Smooth muscle cell (in vitro differentiated cells): ENCODE measurements at regions not wholly inside any gene's neighbourhood (a gene's known extent, or its start where the extent isn't known, plus 50 kb on each side); places are given as distances from the start of the nearest gene placed in this dataset.

ENCODE experiments used
- DNase-seq: peaks from one replicate; lab custom pipeline; 2025; ENCODE audit not compliant: unreplicated experiment; lab: John Stamatoyannopoulos, UW
- H2AFZ ChIP-seq: fragments of 200-600 bp; sonication (generic); 2 replicates; pipeline ENCODE4 v1.6.0; 2016; ENCODE audit warnings: antibody characterized with exemption, low read depth, mild to moderate bottlenecking
- H3F3A ChIP-seq: fragments of 200-600 bp; sonication (generic); 2 replicates; pipeline ENCODE4 v1.6.0; 2017; ENCODE audit warnings: antibody characterized with exemption, low read depth
- H3K27ac ChIP-seq: fragments of 200-600 bp; sonication (generic); 2 replicates; pipeline ENCODE4 v1.5.1; 2016; ENCODE audit warnings: low read depth, mild to moderate bottlenecking
- H3K27me3 ChIP-seq: fragments of 200-600 bp; sonication (generic); 2 replicates; pipeline ENCODE4 v1.6.1; 2016; ENCODE audit warnings: low read depth, mild to moderate bottlenecking
- H3K36me3 ChIP-seq: fragments of 200-600 bp; sonication (generic); 2 replicates; pipeline ENCODE4 v1.5.1; 2016; ENCODE audit warnings: low read depth
- H3K4me1 ChIP-seq: fragments of 200-600 bp; sonication (generic); 2 replicates; pipeline ENCODE4 v1.5.1; 2016; ENCODE audit warnings: low read depth
- H3K4me2 ChIP-seq: fragments of 200-600 bp; sonication (generic); 2 replicates; pipeline ENCODE4 v1.6.0; 2016; ENCODE audit warnings: mild to moderate bottlenecking
- H3K4me3 ChIP-seq: fragments of 200-600 bp; sonication (generic); 2 replicates; pipeline ENCODE4 v1.5.1; 2016; ENCODE audit warnings: mild to moderate bottlenecking
- H3K79me2 ChIP-seq: fragments of 200-600 bp; sonication (generic); 2 replicates; pipeline ENCODE4 v1.6.0; 2016; ENCODE audit warnings: low read depth, mild to moderate bottlenecking
- H3K9ac ChIP-seq: fragments of 200-600 bp; sonication (generic); 2 replicates; pipeline ENCODE4 v1.6.0; 2016; ENCODE audit warnings: low read depth
- H3K9me3 ChIP-seq: fragments of 200-600 bp; sonication (generic); replicated peaks from 2 replicates; pipeline ENCODE4 v1.5.1; 2016; ENCODE audit warnings: low read depth
- H4K20me1 ChIP-seq: fragments of 200-600 bp; sonication (generic); 2 replicates; pipeline ENCODE4 v1.6.0; 2016; ENCODE audit warnings: low read depth
- CTCF ChIP-seq: fragments of 200-600 bp; sonication (generic); IDR thresholded peaks from 2 replicates; pipeline ENCODE4 v1.5.1; 2017; ENCODE audit warnings: borderline replicate concordance, mild to moderate bottlenecking, antibody characterized with exemption; ENCODE audit not compliant: insufficient read depth, poor library complexity, severe bottlenecking
- WGBS: methylation state at CpG from one replicate; pipeline ENCODE4 v1.1.7; 2016; ENCODE audit warnings: low lambda C conversion rate; 5-methylcytosine and 5-hydroxymethylcytosine counted together

GRCh38 chr6:4586469-4586859 is 189.7 kb upstream of the CDYL start:
- 78% methylated on average over 3 of the region's 3 CpGs for WGBS
- Histone ChIP-seq H3K9me3 (no peaks in the 10 kb centered on the region), H3K9ac (no peak overlapping the region), H3K4me2 (no peak overlapping the region), H3F3A (no peaks in the 10 kb centered on the region), H3K36me3 (no peaks in the 10 kb centered on the region), H3K4me1 (no peaks in the 10 kb centered on the region), H3K4me3 (no peak overlapping the region), H4K20me1 (no peaks in the 10 kb centered on the region), H3K79me2 (no peaks in the 10 kb centered on the region), H2AFZ (no peak overlapping the region), H3K27me3 (no peaks in the 10 kb centered on the region), H3K27ac (peak overlapping the region; percentile 43)
- no peak for TF ChIP-seq CTCF
- DNase-seq = no peak

GRCh38 chr6:4585682-4586468 is 190.3 kb upstream of the CDYL start:
- WGBS = 56% methylated on average over 5 of the region's 5 CpGs
- no peak for DNase-seq
- H3K27ac ChIP-seq = peak overlapping the region; percentile 43
- no peaks in the 10 kb centered on the region for H3F3A ChIP-seq
- H2AFZ ChIP-seq = no peak overlapping the region
- no peak overlapping the region for H3K9ac ChIP-seq
- H3K4me2 ChIP-seq = no peak overlapping the region
- H3K4me3 ChIP-seq = no peak overlapping the region
- no peaks in the 10 kb centered on the region for H3K9me3 ChIP-seq
- no peaks in the 10 kb centered on the region for H3K4me1 ChIP-seq
- no peaks in the 10 kb centered on the region for H4K20me1 ChIP-seq
- H3K79me2 ChIP-seq = no peaks in the 10 kb centered on the region
- no peak for TF ChIP-seq CTCF
- no peaks in the 10 kb centered on the region for H3K36me3 ChIP-seq
- no peaks in the 10 kb centered on the region for H3K27me3 ChIP-seq

- H4K20me1 ChIP-seq = no peaks in the 10 kb centered on the region
- no peaks in the 10 kb centered on the region for H3K36me3 ChIP-seq
- H3K79me2 ChIP-seq = no peaks in the 10 kb centered on the region
- H3K27ac ChIP-seq = no peak overlapping the region
- H2AFZ ChIP-seq = no peak overlapping the region
- H3K4me2 ChIP-seq = no peak overlapping the region
- DNase-seq = no peak
- no peak for TF ChIP-seq CTCF
- H3K9ac ChIP-seq = no peak overlapping the region
- 96% methylated on average over 5 of the region's 5 CpGs for WGBS
- no peaks in the 10 kb centered on the region for H3F3A ChIP-seq
- H3K4me3 ChIP-seq = no peak overlapping the region
- H3K9me3 ChIP-seq = no peaks in the 10 kb centered on the region
- H3K27me3 ChIP-seq = no peaks in the 10 kb centered on the region
- no peaks in the 10 kb centered on the region for H3K4me1 ChIP-seq
Observed at GRCh38 chr6:4584801-4585200, 191.4 kb upstream of the CDYL start.
